ENCODE measurements at regions not wholly inside any gene's neighbourhood (a gene's known extent, or its start where the extent isn't known, plus 50 kb on each side); places are given as distances from the start of the nearest gene placed in this dataset.

- Histone ChIP-seq H3K4me3 (ENCODE audit: insufficient read depth, low read length) (no peak overlapping the region), H3K4me1 (ENCODE audit: insufficient read depth, low read length) (peaks cover 24% of the 10 kb centered on the region), H3K27ac (ENCODE audit: low read depth, low read length) (no peak overlapping the region), H3K79me2 (ENCODE audit: insufficient read depth, low read length) (no peaks in the 10 kb centered on the region), H3K4me2 (ENCODE audit: insufficient read depth, low read length) (no peak overlapping the region), H2AFZ (ENCODE audit: low read length) (no peak overlapping the region), H3K27me3 (ENCODE audit: insufficient read depth, low read length) (no peaks in the 10 kb centered on the region), H3K9me3 (ENCODE audit: low read depth, low read length) (no peaks in the 10 kb centered on the region), H4K20me1 (ENCODE audit: insufficient read depth, low read length) (no peaks in the 10 kb centered on the region), H3K36me3 (ENCODE audit: insufficient read depth, low read length) (no peaks in the 10 kb centered on the region)
- TF ChIP-seq CTCF (IDR thresholded peaks at IDR 0.05; ENCODE audit: extremely low read depth, low read depth, low read length) = no peak
- DNase-seq (ENCODE audit: insufficient read length, low spot score, missing footprints) = no peak
These were observed 176.3 kb upstream of the CDYL start for GRCh38 chr6:4599924-4600323.

GRCh38 chr6:4598384-4598995 is 177.7 kb upstream of the CDYL start:
- no peak for TF ChIP-seq CTCF (IDR thresholded peaks at IDR 0.05; ENCODE audit: extremely low read depth, low read depth, low read length)
- Histone ChIP-seq H3K4me1 (ENCODE audit: insufficient read depth, low read length) (peaks cover 16% of the 10 kb centered on the region), H2AFZ (ENCODE audit: low read length) (no peak overlapping the region)

DNA sequence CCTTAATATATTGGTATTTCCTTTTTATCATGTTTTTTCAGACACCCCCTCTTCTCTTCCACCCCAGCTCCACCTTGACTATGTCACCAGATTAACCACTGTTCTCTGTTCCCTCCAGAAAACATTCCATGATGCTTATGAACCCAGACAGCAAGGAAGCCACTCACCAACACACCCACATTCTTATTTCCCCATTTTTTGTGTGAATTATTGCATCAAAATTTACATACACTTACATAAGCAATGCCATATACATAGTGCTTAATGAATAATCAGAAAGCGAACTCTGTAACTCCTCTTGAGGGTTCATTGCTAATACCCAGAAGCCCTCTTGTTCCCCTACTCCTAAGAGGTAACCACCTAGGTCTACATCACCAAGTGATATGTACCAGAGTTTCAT is 182.3 kb upstream of the CDYL start:
- Histone ChIP-seq H3K4me1 (ENCODE audit: insufficient read depth, low read length) (no peaks in the 10 kb centered on the region), H3K4me2 (ENCODE audit: insufficient read depth, low read length) (no peak overlapping the region)

More at GRCh38 chr6:4598384-4598995, 177.7 kb upstream of the CDYL start:
- H4K20me1 ChIP-seq (ENCODE audit: insufficient read depth, low read length) = no peaks in the 10 kb centered on the region
- H3K27ac ChIP-seq (ENCODE audit: low read depth, low read length) = no peak overlapping the region
- H3K36me3 ChIP-seq (ENCODE audit: insufficient read depth, low read length) = no peaks in the 10 kb centered on the region
- no peaks in the 10 kb centered on the region for H3K79me2 ChIP-seq (ENCODE audit: insufficient read depth, low read length)
- DNase-seq (ENCODE audit: insufficient read length, low spot score, missing footprints) = no peak
- no peaks in the 10 kb centered on the region for H3K9me3 ChIP-seq (ENCODE audit: low read depth, low read length)
- no peak overlapping the region for H3K4me3 ChIP-seq (ENCODE audit: insufficient read depth, low read length)
- H3K27me3 ChIP-seq (ENCODE audit: insufficient read depth, low read length) = no peaks in the 10 kb centered on the region
- H3K4me2 ChIP-seq (ENCODE audit: insufficient read depth, low read length) = no peak overlapping the region

GRCh38 chr6:4592026-4592425 is 184.2 kb upstream of the CDYL start:
- Histone ChIP-seq H3K27me3 (ENCODE audit: insufficient read depth, low read length) (no peaks in the 10 kb centered on the region), H4K20me1 (ENCODE audit: insufficient read depth, low read length) (no peaks in the 10 kb centered on the region), H3K4me1 (ENCODE audit: insufficient read depth, low read length) (no peaks in the 10 kb centered on the region), H3K79me2 (ENCODE audit: insufficient read depth, low read length) (no peaks in the 10 kb centered on the region), H3K9me3 (ENCODE audit: low read depth, low read length) (no peaks in the 10 kb centered on the region), H3K36me3 (ENCODE audit: insufficient read depth, low read length) (no peaks in the 10 kb centered on the region), H3K4me3 (ENCODE audit: insufficient read depth, low read length) (no peak overlapping the region), H3K4me2 (ENCODE audit: insufficient read depth, low read length) (no peak overlapping the region), H2AFZ (ENCODE audit: low read length) (no peak overlapping the region), H3K27ac (ENCODE audit: low read depth, low read length) (no peak overlapping the region)
- TF ChIP-seq CTCF (IDR thresholded peaks at IDR 0.05; ENCODE audit: extremely low read depth, low read depth, low read length) = no peak
- DNase-seq (ENCODE audit: insufficient read length, low spot score, missing footprints) = no peak

More for the DNA sequence above, 182.3 kb upstream of the CDYL start:
- H3K9me3 ChIP-seq (ENCODE audit: low read depth, low read length) = no peaks in the 10 kb centered on the region
- no peaks in the 10 kb centered on the region for H3K36me3 ChIP-seq (ENCODE audit: insufficient read depth, low read length)
- DNase-seq (ENCODE audit: insufficient read length, low spot score, missing footprints) = no peak
- no peaks in the 10 kb centered on the region for H3K27me3 ChIP-seq (ENCODE audit: insufficient read depth, low read length)
- no peaks in the 10 kb centered on the region for H3K79me2 ChIP-seq (ENCODE audit: insufficient read depth, low read length)
- no peak overlapping the region for H3K4me3 ChIP-seq (ENCODE audit: insufficient read depth, low read length)
- H4K20me1 ChIP-seq (ENCODE audit: insufficient read depth, low read length) = no peaks in the 10 kb centered on the region
- TF ChIP-seq CTCF (IDR thresholded peaks at IDR 0.05; ENCODE audit: extremely low read depth, low read depth, low read length) = no peak
- H2AFZ ChIP-seq (ENCODE audit: low read length) = no peak overlapping the region
- H3K27ac ChIP-seq (ENCODE audit: low read depth, low read length) = no peak overlapping the region
